Osteoblast (primary cell): ENCODE measurements at regions not wholly inside any gene's neighbourhood (a gene's known extent, or its start where the extent isn't known, plus 50 kb on each side); places are given as distances from the start of the nearest gene placed in this dataset.
A peak's percentile ranks its signal among the peaks of the same experiment; 100 is the strongest.

Experiments
- DNase-seq: peaks from one replicate; pipeline ENCODE4 v3.0.0; 2011; ENCODE audit warnings: low spot score, mixed read lengths; ENCODE audit not compliant: insufficient read length; ENCODE audit errors: missing footprints
- H2AFZ ChIP-seq: 2 replicates; pipeline ENCODE4 v1.6.0; 2011; ENCODE audit warnings: mild to moderate bottlenecking, low read length
- H3K27ac ChIP-seq: 2 replicates; pipeline ENCODE4 v1.5.1; 2011; ENCODE audit warnings: mild to moderate bottlenecking, low read depth, low read length, moderate library complexity
- H3K27me3 ChIP-seq: 2 replicates; pipeline ENCODE4 v1.6.0; 2012; ENCODE audit warnings: mild to moderate bottlenecking, control low read depth, inconsistent platforms, low read length, moderate library complexity; ENCODE audit not compliant: insufficient read depth
- H3K36me3 ChIP-seq: 2 replicates; pipeline ENCODE4 v1.5.1; 2011; ENCODE audit warnings: mild to moderate bottlenecking, low read length, control low read depth, moderate library complexity; ENCODE audit not compliant: insufficient read depth
- H3K4me1 ChIP-seq: 2 replicates; pipeline ENCODE4 v1.5.1; 2011; ENCODE audit warnings: mild to moderate bottlenecking, low read length, control low read depth, moderate library complexity; ENCODE audit not compliant: insufficient read depth
- H3K4me2 ChIP-seq: 2 replicates; pipeline ENCODE4 v1.6.0; 2011; ENCODE audit warnings: mild to moderate bottlenecking, low read length; ENCODE audit not compliant: insufficient read depth
- H3K4me3 ChIP-seq: fragments of 200-600 bp; sonication (generic); 3 replicates; pipeline ENCODE4 v1.5.1; 2012; ENCODE audit warnings: mild to moderate bottlenecking, low read length, inconsistent platforms; ENCODE audit not compliant: insufficient read depth
- H3K79me2 ChIP-seq: 2 replicates; pipeline ENCODE4 v1.6.0; 2012; ENCODE audit warnings: mild to moderate bottlenecking, low read length, control low read depth, inconsistent platforms; ENCODE audit not compliant: insufficient read depth
- H3K9me3 ChIP-seq: 2 replicates; pipeline ENCODE4 v1.5.1; 2011; ENCODE audit warnings: low read depth, low read length, control low read depth
- H4K20me1 ChIP-seq: 2 replicates; pipeline ENCODE4 v1.6.0; 2012; ENCODE audit warnings: mild to moderate bottlenecking, low read length, control low read depth; ENCODE audit not compliant: insufficient read depth
- TF ChIP-seq, protein P1 (sequence below): IDR thresholded peaks from 2 replicates; pipeline ENCODE4 v1.5.1; 2011; ENCODE audit warnings: mild to moderate bottlenecking, low read depth, low read length, moderate library complexity; ENCODE audit errors: extremely low read depth

DNA sequence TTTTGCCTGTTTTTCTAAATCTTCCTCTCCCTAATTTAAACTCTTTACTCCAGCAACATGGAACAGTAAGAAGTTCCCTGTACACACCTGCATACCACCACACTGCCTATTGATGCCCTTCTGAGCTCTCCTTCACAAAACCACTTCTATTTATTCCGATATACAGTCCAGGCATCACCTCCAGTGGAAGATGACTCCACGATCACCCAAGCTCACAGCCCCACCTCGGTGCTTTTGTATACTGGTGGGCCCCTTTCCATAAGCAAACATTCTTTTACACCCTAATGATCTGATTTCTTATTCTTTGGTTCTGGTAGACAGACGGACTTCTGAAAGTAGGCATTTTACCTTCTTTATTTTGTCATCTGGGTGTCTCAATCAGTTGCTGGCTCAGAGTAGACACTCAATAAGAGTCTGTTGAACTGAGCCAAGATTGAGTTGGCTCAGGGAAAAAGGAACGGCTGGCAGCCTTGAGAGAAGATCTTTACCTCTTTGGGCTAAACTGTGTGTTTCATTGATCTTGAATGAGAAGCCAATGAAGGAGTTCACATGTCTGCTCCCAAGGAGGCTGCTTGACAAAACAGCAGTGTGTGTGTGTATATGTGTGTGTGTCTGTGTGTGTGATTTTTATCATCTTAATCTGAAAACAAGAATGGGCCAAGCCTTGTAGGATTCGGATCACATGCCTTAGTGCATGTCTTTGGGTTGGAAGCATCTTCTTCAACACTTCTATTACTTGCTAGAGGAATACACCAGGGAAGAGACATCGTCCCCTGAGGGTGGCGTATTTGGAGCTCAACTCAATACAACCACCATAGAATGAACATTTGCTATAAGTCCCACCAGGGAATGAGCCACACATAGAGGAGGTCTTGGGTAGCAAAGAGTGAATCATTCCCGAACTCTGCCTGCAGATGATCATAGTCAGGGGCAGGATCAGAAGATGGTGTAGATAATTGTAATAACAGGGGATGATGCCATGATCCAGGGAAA lies 341.8 kb downstream of the CYRIA start:
- H3K79me2 ChIP-seq = no peaks in the 10 kb centered on the region
- H3K36me3 ChIP-seq = no peaks in the 10 kb centered on the region
- no peak overlapping the region for H3K4me2 ChIP-seq
- peaks cover 2% of the 10 kb centered on the region for H3K9me3 ChIP-seq
- DNase-seq = peak; percentile 32
- TF ChIP-seq, protein P1, sequence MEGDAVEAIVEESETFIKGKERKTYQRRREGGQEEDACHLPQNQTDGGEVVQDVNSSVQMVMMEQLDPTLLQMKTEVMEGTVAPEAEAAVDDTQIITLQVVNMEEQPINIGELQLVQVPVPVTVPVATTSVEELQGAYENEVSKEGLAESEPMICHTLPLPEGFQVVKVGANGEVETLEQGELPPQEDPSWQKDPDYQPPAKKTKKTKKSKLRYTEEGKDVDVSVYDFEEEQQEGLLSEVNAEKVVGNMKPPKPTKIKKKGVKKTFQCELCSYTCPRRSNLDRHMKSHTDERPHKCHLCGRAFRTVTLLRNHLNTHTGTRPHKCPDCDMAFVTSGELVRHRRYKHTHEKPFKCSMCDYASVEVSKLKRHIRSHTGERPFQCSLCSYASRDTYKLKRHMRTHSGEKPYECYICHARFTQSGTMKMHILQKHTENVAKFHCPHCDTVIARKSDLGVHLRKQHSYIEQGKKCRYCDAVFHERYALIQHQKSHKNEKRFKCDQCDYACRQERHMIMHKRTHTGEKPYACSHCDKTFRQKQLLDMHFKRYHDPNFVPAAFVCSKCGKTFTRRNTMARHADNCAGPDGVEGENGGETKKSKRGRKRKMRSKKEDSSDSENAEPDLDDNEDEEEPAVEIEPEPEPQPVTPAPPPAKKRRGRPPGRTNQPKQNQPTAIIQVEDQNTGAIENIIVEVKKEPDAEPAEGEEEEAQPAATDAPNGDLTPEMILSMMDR = no peak
- H3K27me3 ChIP-seq = no peaks in the 10 kb centered on the region
- no peak overlapping the region for H3K4me3 ChIP-seq
- no peak overlapping the region for H2AFZ ChIP-seq
- no peaks in the 10 kb centered on the region for H4K20me1 ChIP-seq
- H3K27ac ChIP-seq = no peak overlapping the region
- no peaks in the 10 kb centered on the region for H3K4me1 ChIP-seq

DNA sequence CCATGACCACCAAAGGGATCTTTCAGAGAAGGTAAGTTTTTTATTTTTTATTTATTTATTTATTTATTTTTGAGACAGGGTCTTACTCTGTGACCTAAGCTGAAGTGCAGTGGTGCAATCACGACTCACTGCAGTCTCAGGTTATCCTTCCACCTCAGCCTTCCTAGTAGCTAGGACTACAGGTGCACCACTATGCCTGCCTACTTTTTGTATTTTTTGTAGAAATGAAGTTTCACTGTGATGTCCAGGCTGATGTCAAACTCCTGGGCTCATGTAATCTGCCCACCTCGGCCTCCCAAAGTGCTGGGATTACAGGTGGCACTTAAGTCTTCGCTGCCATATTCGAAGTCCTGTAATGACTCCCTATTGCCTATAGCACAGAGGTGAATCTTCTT lies 342.5 kb downstream of the CYRIA start:
- Histone ChIP-seq H3K4me2 (no peak overlapping the region), H3K9me3 (peaks cover 2% of the 10 kb centered on the region), H3K79me2 (no peaks in the 10 kb centered on the region), H4K20me1 (no peaks in the 10 kb centered on the region), H3K36me3 (no peaks in the 10 kb centered on the region), H3K4me1 (no peaks in the 10 kb centered on the region), H3K4me3 (no peak overlapping the region), H3K27ac (no peak overlapping the region), H3K27me3 (no peaks in the 10 kb centered on the region), H2AFZ (no peak overlapping the region)
- DNase-seq = no peak
- TF ChIP-seq, protein P1 = no peak

DNA sequence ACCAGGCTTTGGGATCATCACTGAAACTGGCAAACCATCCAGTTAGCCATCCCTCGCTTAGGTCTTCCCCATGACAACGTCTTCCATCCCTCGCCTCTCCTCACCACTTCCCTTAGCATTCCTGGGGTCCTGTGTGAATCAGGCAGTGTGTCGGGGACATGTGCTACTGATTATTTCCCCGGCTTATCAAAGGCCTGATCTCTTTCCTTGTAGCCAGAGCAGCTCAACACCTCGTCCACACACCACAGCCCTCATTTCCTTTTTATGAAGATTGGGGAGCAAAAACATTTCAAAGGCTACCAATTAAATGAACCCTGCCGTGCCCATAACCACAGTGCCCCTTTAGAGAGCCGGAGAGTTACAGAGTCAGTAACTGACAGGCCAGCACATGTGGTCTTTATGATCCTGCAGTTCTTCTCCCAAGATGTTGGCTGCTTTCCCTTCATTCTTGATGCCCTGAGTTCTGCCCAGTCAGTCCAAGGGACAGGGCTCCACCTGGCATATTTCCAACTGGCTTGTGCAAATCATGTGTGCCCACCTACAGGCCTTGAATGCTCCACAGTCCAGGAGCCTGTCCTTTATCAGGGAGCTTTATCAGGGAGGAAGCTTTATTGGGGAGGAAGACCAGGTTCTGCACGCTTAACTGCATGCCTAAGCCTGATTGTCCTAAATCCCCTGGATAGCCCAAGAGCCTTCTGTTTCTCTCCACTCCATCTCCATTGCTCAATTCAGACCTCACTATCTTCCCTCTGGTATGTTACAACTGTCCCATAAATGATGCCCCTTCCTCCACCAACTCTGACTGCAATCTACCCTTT lies 343.1 kb downstream of the CYRIA start:
- H3K9me3 ChIP-seq = peaks cover 2% of the 10 kb centered on the region
- no peaks in the 10 kb centered on the region for H3K27me3 ChIP-seq
- no peaks in the 10 kb centered on the region for H3K36me3 ChIP-seq
- no peak for DNase-seq
- no peak overlapping the region for H3K27ac ChIP-seq
- no peaks in the 10 kb centered on the region for H4K20me1 ChIP-seq
- no peak overlapping the region for H3K4me2 ChIP-seq
- H3K4me3 ChIP-seq = no peak overlapping the region
- H3K4me1 ChIP-seq = no peaks in the 10 kb centered on the region
- H3K79me2 ChIP-seq = no peaks in the 10 kb centered on the region
- no peak overlapping the region for H2AFZ ChIP-seq
- TF ChIP-seq, protein P1 = no peak

DNA sequence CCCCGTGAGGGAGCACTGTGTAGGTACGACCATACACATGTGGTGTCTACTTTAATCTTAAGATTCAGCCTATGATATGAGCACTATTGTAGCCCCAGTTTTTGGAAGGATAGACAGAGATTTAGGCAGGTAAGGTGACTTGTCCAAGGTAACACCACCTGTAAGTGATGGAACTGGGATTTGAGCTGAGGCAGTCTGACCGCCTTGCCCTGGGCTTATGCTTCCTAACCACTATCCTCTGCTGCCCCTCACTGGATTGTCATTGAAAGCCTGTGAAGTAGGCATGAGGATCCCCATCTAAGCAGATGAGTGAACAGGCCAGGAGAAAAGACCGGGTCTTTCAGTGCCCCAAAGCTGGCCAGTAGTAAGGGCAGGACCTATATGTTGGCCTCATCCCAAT lies 343.8 kb downstream of the CYRIA start:
- Histone ChIP-seq H3K27ac (no peak overlapping the region), H3K79me2 (no peaks in the 10 kb centered on the region), H2AFZ (no peak overlapping the region), H3K4me1 (no peaks in the 10 kb centered on the region), H3K4me3 (no peak overlapping the region), H3K27me3 (no peaks in the 10 kb centered on the region), H3K9me3 (peaks cover 2% of the 10 kb centered on the region), H4K20me1 (no peaks in the 10 kb centered on the region), H3K4me2 (no peak overlapping the region), H3K36me3 (no peaks in the 10 kb centered on the region)
- TF ChIP-seq, protein P1 = no peak
- no peak for DNase-seq
